Activated CD4-positive, alpha-beta T cell treated with anti-CD3 and anti-CD28 coated beads for 36 hours (primary cell): ENCODE measurements at regions not wholly inside any gene's neighbourhood (a gene's known extent, or its start where the extent isn't known, plus 50 kb on each side); places are given as distances from the start of the nearest gene placed in this dataset.
A peak's percentile ranks its signal among the peaks of the same experiment; 100 is the strongest.
"Not testable (repeated sequence)": the region's sequence is repeated elsewhere in the genome, so short reads cannot be mapped to it uniquely, and the experiment has no call there.

ENCODE experiments used
- ATAC-seq: fragments of 200-7000 bp; cut with Tn5 transposase; one replicate; pipeline ENCODE4 v1.10.0; 2021; ENCODE audit warnings: mild to moderate bottlenecking, moderate library complexity
- CTCF ChIA-PET: fragments of 350-600 bp; sonication (Branson Sonifier 250); formaldehyde crosslinking; loops from one replicate; lab custom pipeline; 2021; ENCODE audit warnings: antibody characterized with exemption; lab: Charles Lee
- POLR2A ChIA-PET: fragments of 350-600 bp; sonication (Branson Sonifier 250); formaldehyde crosslinking; loops from one replicate; lab custom pipeline; 2021; ENCODE audit warnings: antibody characterized with exemption, inconsistent platforms; lab: Charles Lee
- DNase-seq: peaks from one replicate; pipeline ENCODE4 v3.0.0-alpha.2; 2020
- H3K27ac Mint-ChIP-seq: one replicate; pipeline ENCODE4 v1.8.0; 2021; ENCODE audit warnings: mixed read lengths
- H3K27me3 Mint-ChIP-seq: one replicate; pipeline ENCODE4 v1.8.0; 2021; ENCODE audit warnings: mixed read lengths
- H3K36me3 Mint-ChIP-seq: one replicate; pipeline ENCODE4 v1.8.0; 2021; ENCODE audit warnings: low read depth, mixed read lengths
- H3K4me1 Mint-ChIP-seq: one replicate; pipeline ENCODE4 v1.8.0; 2021; ENCODE audit warnings: mixed read lengths
- H3K4me3 Mint-ChIP-seq: one replicate; pipeline ENCODE4 v1.8.0; 2021; ENCODE audit warnings: mild to moderate bottlenecking, moderate library complexity, mixed read lengths
- H3K9me3 Mint-ChIP-seq: one replicate; pipeline ENCODE4 v1.8.0; 2021; ENCODE audit warnings: low read depth, mixed read lengths
- intact Hi-C, 2 experiments: fragments of 100-400 bp; cut with DNase I in 1 of 2; cut with micrococcal nuclease in 1 of 2; formaldehyde crosslinking; loops; one replicate each; pipeline versions ENCODE4 v1.14.2 to v1.15.1; 2022 to 2024; cut with DNase I, micrococcal nuclease

GRCh38 chr4:93888308-93888707, 59.8 kb downstream of the ATOH1 start:
- no peaks in the 10 kb centered on the region for H3K36me3 Mint-ChIP-seq
- ChIA-PET CTCF (interaction anchor here (0.8 kb wide), 1 partner anchor 10 kb away, joined by 3 read pairs; no protein-coding TSS in a partner anchor), POLR2A (no interaction called here)
- no peaks in the 10 kb centered on the region for H3K4me1 Mint-ChIP-seq
- H3K9me3 Mint-ChIP-seq = no peaks in the 10 kb centered on the region
- ATAC-seq (no peak), DNase-seq (no peak)
- no peak overlapping the region for H3K27ac Mint-ChIP-seq
- no peak overlapping the region for H3K4me3 Mint-ChIP-seq
- no peaks in the 10 kb centered on the region for H3K27me3 Mint-ChIP-seq
- intact Hi-C loops = no loop called here

DNA sequence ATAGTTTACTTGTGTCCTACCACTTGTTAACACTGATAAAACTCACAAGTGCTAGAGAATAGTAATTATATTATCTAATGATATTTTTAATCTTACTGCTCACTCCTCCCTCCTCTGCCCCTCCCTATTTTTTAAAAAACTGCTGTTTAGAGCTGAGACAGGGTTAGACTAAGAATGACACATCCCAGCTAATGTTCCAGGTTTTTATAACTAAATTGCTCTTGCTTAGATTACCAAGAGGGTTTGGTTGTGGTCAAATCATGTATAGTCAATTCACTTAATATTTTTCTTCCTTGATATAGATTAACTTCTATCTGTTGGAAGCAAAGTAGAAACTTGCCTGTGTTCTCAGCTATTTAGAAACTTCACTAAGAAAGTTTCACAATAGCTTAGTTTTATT, 60.2 kb downstream of the ATOH1 start:
- Mint-ChIP-seq H3K27me3 (no peaks in the 10 kb centered on the region), H3K36me3 (no peaks in the 10 kb centered on the region), H3K27ac (no peak overlapping the region), H3K4me3 (no peak overlapping the region), H3K4me1 (no peaks in the 10 kb centered on the region), H3K9me3 (no peaks in the 10 kb centered on the region)
- CTCF ChIA-PET = interaction anchor here (0.8 kb wide), 1 partner anchor 10 kb away, joined by 3 read pairs; no protein-coding TSS in a partner anchor
- ATAC-seq = no peak
- intact Hi-C loops = no loop called here
- DNase-seq = no peak
- POLR2A ChIA-PET = no interaction called here

GRCh38 chr4:93891244-93891643, 62.7 kb downstream of the ATOH1 start:
- ChIA-PET POLR2A (no interaction called here), CTCF (no interaction called here)
- ATAC-seq (no peak), DNase-seq (no peak)
- no peaks in the 10 kb centered on the region for H3K9me3 Mint-ChIP-seq
- no peak overlapping the region for H3K27ac Mint-ChIP-seq
- H3K4me3 Mint-ChIP-seq = no peak overlapping the region
- no peaks in the 10 kb centered on the region for H3K4me1 Mint-ChIP-seq
- intact Hi-C loops = loop anchor here in 1 of 2 experiments (10.0 kb wide), 1 partner anchor 364 kb away; no protein-coding TSS in a partner anchor
- no peaks in the 10 kb centered on the region for H3K27me3 Mint-ChIP-seq
- H3K36me3 Mint-ChIP-seq = no peaks in the 10 kb centered on the region

DNA sequence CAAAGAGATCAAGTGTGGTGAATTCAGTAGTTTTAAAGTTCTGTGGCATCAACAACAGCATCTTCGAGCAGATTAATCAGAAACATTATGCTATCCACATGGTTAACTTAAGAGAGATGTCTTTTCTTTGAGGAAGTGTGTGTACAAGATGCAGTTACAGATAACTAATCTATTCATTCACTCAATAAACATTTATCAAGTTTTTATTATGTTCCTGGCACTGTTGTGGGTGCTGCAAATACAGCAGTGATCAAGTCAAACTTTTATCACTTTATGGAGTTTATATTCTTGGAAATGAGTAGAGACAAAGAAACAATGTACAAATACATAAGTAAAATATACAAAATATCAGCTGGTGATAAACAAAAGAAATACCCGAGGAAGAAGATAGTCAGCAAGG, 66.4 kb downstream of the ATOH1 start:
- Mint-ChIP-seq H3K27me3 (no peaks in the 10 kb centered on the region), H3K27ac (no peak overlapping the region), H3K36me3 (no peaks in the 10 kb centered on the region), H3K9me3 (no peaks in the 10 kb centered on the region), H3K4me3 (no peak overlapping the region), H3K4me1 (no peaks in the 10 kb centered on the region)
- ATAC-seq (no peak), DNase-seq (no peak)
- CTCF ChIA-PET = no interaction called here
- POLR2A ChIA-PET = no interaction called here
- intact Hi-C loops = loop anchor here in 1 of 2 experiments (10.0 kb wide), 1 partner anchor 360 kb away; no protein-coding TSS in a partner anchor

- Mint-ChIP-seq H3K27ac (no peak overlapping the region), H3K4me1 (no peaks in the 10 kb centered on the region), H3K9me3 (no peaks in the 10 kb centered on the region), H3K4me3 (no peak overlapping the region), H3K36me3 (no peaks in the 10 kb centered on the region), H3K27me3 (no peaks in the 10 kb centered on the region)
- ChIA-PET POLR2A (no interaction called here), CTCF (interaction anchor here (0.6 kb wide), 1 partner anchor 67 kb away, joined by 4 read pairs; no protein-coding TSS in a partner anchor)
- DNase-seq (no peak), ATAC-seq (no peak)
- intact Hi-C loops = loop anchor here in 1 of 2 experiments (10.0 kb wide), 1 partner anchor 358 kb away; no protein-coding TSS in a partner anchor
Observed at GRCh38 chr4:93896516-93896915, 68.0 kb downstream of the ATOH1 start.

DNA sequence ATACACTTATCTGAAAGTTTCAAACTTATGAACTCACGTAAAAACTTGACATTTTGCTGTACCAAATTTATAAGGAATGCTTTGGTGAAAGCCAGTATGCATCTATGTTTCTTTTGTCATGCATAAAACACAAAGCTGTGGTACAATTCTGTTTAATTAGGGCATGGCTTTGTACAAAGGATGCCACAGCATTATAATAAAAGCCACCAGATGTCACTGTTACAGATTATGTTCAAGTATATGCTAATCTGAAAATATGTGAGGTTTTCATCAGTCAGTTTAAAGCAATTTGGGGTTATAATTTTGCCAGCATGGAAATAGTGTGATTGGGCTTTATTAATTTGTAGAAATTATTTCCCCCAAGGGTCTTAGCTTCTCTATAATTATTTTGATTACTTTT, 69.0 kb downstream of the ATOH1 start:
- Mint-ChIP-seq H3K9me3 (no peaks in the 10 kb centered on the region), H3K27ac (no peak overlapping the region), H3K4me1 (no peaks in the 10 kb centered on the region), H3K36me3 (no peaks in the 10 kb centered on the region), H3K4me3 (no peak overlapping the region), H3K27me3 (no peaks in the 10 kb centered on the region)
- intact Hi-C loops = loop anchor here in 1 of 2 experiments (10.0 kb wide), 1 partner anchor 357 kb away; no protein-coding TSS in a partner anchor
- ChIA-PET CTCF (no interaction called here), POLR2A (interaction anchor here (0.7 kb wide), 1 partner anchor 10 kb away, joined by 5 read pairs; no protein-coding TSS in a partner anchor)
- no peak for ATAC-seq
- DNase-seq = no peak

GRCh38 chr4:93908778-93909177, 80.2 kb downstream of the ATOH1 start:
- intact Hi-C loops = no loop called here
- Mint-ChIP-seq H3K4me1 (no peaks in the 10 kb centered on the region), H3K4me3 (no peak overlapping the region), H3K27me3 (no peaks in the 10 kb centered on the region), H3K36me3 (no peaks in the 10 kb centered on the region), H3K27ac (no peak overlapping the region), H3K9me3 (no peaks in the 10 kb centered on the region)
- POLR2A ChIA-PET = no interaction called here
- ATAC-seq (no peak), DNase-seq (no peak)
- CTCF ChIA-PET = no interaction called here

DNA sequence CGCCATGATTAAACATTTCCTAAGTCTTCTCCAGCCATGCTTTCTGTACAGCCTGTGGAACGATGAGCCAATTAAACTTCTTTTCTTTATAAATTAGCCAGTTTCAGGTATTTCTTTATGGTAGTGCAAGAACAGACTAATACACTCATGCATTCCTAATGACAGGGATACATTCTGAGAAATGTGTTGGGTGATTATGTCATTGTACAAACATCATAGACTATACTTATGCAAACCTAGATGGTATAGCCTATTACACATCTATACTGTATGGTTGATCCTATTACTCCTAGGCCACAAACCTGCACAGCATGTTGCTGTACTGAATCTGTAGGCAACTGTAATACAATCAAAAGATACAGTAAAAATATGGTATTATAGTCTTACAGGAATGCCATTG, 83.1 kb downstream of the ATOH1 start:
- H3K27ac Mint-ChIP-seq = no peak overlapping the region
- H3K4me3 Mint-ChIP-seq = no peak overlapping the region
- no peaks in the 10 kb centered on the region for H3K4me1 Mint-ChIP-seq
- ChIA-PET CTCF (no interaction called here), POLR2A (no interaction called here)
- intact Hi-C loops = no loop called here
- no peaks in the 10 kb centered on the region for H3K36me3 Mint-ChIP-seq
- no peaks in the 10 kb centered on the region for H3K27me3 Mint-ChIP-seq
- ATAC-seq (peak; percentile 47), DNase-seq (no peak)
- H3K9me3 Mint-ChIP-seq = no peaks in the 10 kb centered on the region

- ATAC-seq (no peak), DNase-seq (no peak)
- Mint-ChIP-seq H3K36me3 (no peaks in the 10 kb centered on the region), H3K4me3 (no peak overlapping the region), H3K27ac (no peak overlapping the region), H3K9me3 (no peaks in the 10 kb centered on the region), H3K4me1 (no peaks in the 10 kb centered on the region), H3K27me3 (no peaks in the 10 kb centered on the region)
- POLR2A ChIA-PET = no interaction called here
- CTCF ChIA-PET = no interaction called here
- intact Hi-C loops = no loop called here
Observed at GRCh38 chr4:93912146-93912545, 83.6 kb downstream of the ATOH1 start.

- no peak for DNase-seq
- Mint-ChIP-seq H3K27me3 (no peaks in the 10 kb centered on the region), H3K4me3 (no peak overlapping the region), H3K9me3 (peaks cover 4% of the 10 kb centered on the region), H3K27ac (no peak overlapping the region), H3K36me3 (no peaks in the 10 kb centered on the region), H3K4me1 (no peaks in the 10 kb centered on the region)
- ChIA-PET CTCF (no interaction called here), POLR2A (no interaction called here)
- ATAC-seq = no peak
- intact Hi-C loops = no loop called here
Observed at GRCh38 chr4:93918856-93919255, 90.3 kb downstream of the ATOH1 start.

DNA sequence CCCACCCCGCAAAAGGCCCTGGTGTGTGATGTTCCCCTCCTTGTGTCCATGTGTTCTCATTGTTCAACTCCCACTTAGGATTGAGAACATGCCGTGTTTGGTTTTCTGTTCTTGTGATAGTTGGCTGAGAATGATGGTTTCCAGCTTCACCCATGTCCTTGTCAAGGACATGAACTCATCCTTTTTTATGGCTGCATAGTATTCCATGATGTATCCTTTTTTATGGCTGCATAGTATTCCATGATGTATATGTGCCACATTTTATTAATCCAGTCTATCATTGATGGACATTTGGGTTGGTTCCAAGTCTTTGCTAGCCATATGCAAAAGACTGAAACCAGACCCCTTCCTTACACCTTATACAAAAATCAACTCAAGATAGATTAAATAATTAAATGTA, 95.0 kb downstream of the ATOH1 start:
- CTCF ChIA-PET, H3K4me1 Mint-ChIP-seq, intact Hi-C loops, POLR2A ChIA-PET, H3K27me3 Mint-ChIP-seq, H3K27ac Mint-ChIP-seq, H3K4me3 Mint-ChIP-seq, H3K9me3 Mint-ChIP-seq, H3K36me3 Mint-ChIP-seq, ATAC-seq, DNase-seq: not testable (repeated sequence)

GRCh38 chr4:93947286-93947685, 118.7 kb downstream of the ATOH1 start:
- ATAC-seq = no peak
- no peaks in the 10 kb centered on the region for H3K4me1 Mint-ChIP-seq
- no peaks in the 10 kb centered on the region for H3K9me3 Mint-ChIP-seq
- H3K27ac Mint-ChIP-seq = no peak overlapping the region
- DNase-seq = no peak
- intact Hi-C loops = no loop called here
- POLR2A ChIA-PET = no interaction called here
- H3K27me3 Mint-ChIP-seq = no peaks in the 10 kb centered on the region
- H3K4me3 Mint-ChIP-seq = no peak overlapping the region
- H3K36me3 Mint-ChIP-seq = no peaks in the 10 kb centered on the region
- CTCF ChIA-PET = no interaction called here
